Activated CD4-positive, alpha-beta T cell treated with anti-CD3 and anti-CD28 coated beads, Interleukin-2, amount 50 U/mL, for 16 hours (primary cell): ENCODE measurements at regions not wholly inside any gene's neighbourhood (a gene's known extent, or its start where the extent isn't known, plus 50 kb on each side); places are given as distances from the start of the nearest gene placed in this dataset.
"Not testable (repeated sequence)": the region's sequence is repeated elsewhere in the genome, so short reads cannot be mapped to it uniquely, and the experiment has no call there.

Experiments used
- DNase-seq: peaks from one replicate; pipeline ENCODE4 v3.0.0-alpha.2; 2020

DNA sequence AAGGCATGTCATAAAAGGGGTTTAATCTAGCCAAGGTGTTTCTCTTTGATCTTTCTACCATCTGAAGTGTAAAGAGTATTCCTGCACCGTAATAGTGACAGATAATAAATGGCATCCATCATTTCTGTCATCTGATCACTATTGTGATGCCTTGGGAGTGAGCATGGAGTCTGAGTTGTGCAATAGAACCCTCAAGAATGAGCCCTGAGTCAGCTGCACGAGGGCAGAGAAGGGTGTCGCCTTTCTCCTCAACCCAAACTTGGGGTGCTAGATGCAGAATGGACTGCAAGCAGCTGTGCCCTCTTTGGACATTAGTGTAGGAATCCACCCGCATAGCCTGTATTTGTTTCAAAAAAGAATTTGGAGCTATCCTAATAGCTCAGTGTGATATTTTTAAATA lies 115.2 kb downstream of the ZNF37A start:
- no peak for DNase-seq

- not testable (repeated sequence) for DNase-seq
These were observed 115.6 kb downstream of the ZNF37A start for GRCh38 chr10:38209748-38210147.

DNA sequence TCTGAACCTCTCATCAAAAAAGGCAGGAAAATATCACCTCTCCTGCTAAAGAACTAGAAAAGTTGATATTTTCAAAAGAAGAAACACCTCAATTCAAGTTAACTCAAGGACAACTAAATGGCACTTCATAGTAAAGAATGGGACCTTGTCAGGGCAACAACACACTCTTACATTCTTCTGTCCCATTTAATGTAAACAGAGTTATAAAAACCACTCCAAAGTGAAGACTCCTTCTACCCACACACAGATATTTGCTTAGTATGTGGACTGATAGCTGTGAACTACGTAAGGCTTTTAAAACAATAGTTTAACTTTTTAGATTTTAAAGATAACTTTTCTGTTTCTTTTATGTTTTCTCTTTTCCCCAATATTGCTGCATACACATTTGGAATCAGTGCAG lies 118.3 kb downstream of the ZNF37A start:
- no peak for DNase-seq

DNA sequence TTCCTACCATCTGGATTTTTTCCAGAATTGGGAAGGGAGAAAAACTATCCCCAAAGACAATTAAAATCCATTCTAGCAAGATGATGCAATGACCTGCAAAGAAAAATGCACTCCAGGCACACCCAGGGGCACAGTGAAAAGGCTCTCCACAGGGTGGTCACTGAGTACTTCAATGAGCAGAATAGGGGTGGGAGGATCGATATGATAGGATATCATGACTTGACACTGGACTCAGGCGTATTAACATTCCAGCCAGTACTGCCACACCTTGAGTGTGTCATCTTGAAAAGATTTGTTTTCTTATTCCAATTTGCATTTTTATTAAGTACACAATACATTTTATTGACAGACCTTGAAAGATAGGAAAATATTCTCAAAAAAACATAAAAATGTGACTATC lies 132.2 kb downstream of the ZNF37A start:
- no peak for DNase-seq

DNA sequence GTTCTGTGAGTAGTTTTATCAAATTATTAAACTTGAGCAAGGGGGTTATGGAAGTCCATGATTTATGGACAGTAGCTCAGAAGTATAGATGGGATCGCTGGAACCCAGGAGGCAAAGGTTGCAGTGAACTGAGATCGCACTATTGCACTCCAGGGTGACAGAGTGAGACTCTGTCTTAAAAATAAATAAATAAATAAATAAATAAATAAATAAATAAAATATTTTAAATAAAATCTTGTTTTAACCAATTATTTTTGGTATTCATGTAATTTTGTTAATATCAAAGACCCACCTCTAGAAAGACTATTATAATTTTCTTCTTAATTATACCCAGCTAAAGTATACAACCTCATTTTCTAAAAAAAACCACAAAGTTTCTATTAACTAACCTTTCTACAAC lies 134.3 kb downstream of the ZNF37A start:
- no peak for DNase-seq

DNA sequence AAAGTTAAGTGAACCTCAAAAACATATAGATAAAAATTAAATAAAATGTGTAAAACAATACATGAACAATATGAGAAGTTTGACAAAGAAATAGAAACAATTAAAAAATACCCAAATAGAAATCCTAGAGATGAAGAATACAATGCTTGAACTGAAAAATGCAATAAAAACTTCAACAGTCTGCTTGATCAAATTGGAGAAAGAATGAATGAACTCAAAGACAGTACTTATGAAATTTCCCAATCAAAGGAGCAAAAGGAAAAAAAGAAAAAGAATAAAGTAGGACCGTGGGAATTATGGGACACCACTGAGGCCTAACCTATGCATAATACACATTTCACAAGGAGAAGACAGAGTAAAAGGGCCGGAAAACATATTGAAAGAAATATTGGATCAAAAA lies 144.3 kb downstream of the ZNF37A start:
- DNase-seq: not testable (repeated sequence)

- DNase-seq: not testable (repeated sequence)
These were observed 148.0 kb downstream of the ZNF37A start for GRCh38 chr10:38242061-38242649.

GRCh38 chr10:38248113-38248512 lies 154.0 kb downstream of the ZNF37A start:
- not testable (repeated sequence) for DNase-seq

DNA sequence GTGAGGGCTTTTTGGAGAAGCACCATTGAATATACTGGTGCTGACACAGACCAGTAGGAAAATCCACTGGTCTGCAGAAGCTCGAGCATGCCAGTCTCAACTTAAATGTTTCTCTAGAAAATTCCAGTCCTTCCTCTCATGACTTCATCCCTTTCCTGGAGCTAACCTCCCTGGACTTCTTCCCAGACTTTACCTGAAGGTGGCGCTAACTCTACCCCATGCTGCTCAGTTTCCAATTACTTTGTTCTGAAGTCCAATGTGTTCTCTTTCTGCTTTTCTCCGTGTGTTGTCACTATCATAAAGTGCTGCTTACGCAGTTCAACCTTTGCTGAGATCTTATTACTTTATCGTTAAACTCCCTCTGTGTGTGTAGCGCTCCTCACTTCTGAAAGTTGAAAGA lies 158.4 kb downstream of the ZNF37A start:
- DNase-seq: not testable (repeated sequence)

GRCh38 chr10:38267555-38267954 lies 173.4 kb downstream of the ZNF37A start:
- not testable (repeated sequence) for DNase-seq

GRCh38 chr10:38271031-38271430 lies 176.9 kb downstream of the ZNF37A start:
- DNase-seq: not testable (repeated sequence)

- not testable (repeated sequence) for DNase-seq
These were observed 180.7 kb downstream of the ZNF37A start for GRCh38 chr10:38274879-38275278.

DNA sequence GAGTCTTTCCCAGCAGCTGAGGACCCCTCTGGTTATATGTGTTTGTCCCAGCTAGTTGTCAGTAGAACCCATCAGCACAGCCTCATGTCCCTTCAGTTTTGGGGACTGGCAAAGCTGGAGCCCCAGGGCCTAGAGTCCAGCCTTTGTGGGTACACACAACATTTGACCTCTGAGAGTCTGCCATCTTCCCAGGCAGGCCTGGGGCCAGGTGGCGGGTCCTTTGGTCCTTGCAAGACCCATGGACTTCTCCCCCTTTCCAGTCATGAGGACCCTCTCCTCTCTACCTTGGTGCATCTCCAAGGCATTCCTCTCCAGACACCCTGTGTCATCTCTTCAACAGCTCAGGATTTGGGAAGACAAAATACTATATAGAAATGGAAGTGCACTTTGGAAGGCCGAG lies 198.4 kb downstream of the ZNF37A start:
- DNase-seq: not testable (repeated sequence)

DNA sequence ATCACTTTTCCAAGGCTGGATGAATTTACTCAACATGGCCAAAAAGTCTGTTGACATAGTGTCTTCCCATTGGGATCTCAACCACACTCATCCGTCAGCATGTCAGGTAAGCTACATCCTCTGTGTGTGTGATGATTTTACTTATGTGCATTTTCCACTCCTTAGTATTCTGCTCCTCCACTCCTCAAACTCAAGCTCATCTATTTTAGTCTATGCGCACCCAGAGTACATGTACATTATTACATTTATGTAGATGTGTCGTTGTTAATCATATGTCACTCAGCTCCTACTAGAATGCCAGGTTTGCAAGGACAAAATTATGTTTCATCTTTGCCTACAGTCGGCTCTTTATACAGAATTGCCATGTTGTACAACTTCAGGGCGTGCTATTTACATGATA lies 216.0 kb downstream of the ZNF37A start:
- DNase-seq: not testable (repeated sequence)

DNA sequence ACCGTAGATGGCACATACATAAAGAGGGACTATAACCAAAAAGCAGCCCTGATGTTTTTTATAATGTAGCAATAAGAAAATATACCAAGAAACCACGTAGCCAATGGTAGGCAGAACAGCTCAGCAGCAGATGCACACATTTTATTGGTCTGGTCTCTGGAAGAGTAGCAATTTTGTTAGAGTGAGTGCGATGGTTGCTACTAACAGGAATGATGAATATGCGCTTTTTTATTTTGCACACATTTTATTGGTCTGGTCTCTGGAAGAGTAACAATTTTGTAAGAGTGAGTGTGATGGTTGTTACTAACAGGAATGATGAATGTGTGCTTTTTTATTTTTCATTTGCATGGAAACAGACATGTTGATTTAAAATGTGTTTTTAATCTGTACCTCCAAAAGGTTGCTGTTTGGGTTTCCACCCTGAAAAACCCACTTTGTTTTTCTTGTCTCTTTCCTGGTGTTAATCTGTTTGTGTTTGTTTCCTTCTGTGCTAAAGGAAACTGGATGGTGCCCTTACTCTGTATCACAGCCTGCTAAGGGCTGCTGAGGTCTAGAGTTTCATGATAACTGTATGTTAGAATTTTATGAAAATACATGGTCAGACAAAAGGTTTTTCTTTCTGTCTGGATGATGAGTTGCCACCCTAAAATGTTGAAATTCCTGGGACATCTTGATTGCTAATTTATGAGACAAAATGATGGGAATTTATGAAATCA lies 221.1 kb downstream of the ZNF37A start:
- not testable (repeated sequence) for DNase-seq

DNA sequence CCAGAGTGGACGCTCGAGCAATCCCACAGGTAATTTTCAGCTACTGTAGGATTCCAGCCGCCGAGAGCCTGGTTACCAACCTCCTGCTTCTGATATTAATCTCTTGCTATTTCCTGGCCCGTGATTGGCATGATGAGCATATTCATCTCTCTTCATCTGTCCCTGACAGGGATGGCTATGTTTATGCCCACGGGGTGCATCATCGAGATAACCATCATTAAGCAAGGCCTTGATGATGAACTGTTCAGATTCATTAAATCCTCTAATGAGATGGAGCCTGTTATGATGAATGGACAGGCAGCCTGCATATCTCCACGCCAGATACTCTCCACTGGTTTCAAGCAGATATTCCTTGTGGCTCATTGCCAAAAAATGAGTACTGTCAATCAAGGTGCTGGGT lies 227.3 kb downstream of the ZNF37A start:
- DNase-seq: not testable (repeated sequence)

DNA sequence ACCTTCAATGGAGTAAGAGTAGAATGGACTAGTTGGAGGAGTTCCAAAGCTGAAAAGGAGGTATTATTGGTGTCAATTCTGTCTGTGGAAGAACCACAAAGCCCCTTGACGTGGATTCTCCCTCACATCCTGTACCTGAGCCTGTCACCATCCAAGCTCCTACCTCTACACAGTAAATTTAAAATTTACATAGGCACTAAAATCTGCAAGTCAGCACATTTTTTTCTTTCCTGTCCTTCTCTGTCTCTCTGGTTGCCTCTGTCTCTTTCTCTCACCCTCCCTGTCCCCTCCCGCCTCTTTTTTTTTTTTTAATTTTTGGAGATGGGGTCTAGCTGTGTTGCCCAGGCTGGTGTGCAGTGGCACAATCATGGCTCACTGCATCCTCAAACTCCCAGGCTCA lies 236.2 kb downstream of the ZNF37A start:
- DNase-seq: not testable (repeated sequence)

DNA sequence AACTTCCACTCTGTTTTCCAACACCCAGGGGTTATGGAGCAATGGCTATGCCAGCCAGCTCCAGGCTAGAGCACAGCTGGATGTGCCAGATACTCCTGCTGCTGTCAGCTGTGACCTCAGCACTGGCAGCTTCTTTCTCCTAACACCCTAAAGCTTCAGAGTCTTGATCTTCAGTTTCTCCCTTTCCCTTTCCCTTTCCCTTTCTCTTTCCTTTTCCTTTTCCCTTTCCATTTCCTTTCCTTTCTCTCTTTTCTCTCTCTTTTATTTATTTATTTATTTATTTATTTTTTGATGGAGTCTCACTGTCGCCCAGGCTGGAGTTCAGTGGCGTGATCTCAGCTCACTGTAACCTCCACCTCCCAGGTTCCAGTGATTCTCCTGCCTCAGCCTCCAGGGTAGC lies 237.0 kb downstream of the ZNF37A start:
- DNase-seq: not testable (repeated sequence)

GRCh38 chr10:38333699-38334098 lies 239.6 kb downstream of the ZNF37A start:
- DNase-seq: not testable (repeated sequence)

GRCh38 chr10:38350645-38351044 lies 256.5 kb downstream of the ZNF37A start:
- not testable (repeated sequence) for DNase-seq

GRCh38 chr10:38354410-38354809 lies 260.3 kb downstream of the ZNF37A start:
- peak; percentile 5 for DNase-seq

DNA sequence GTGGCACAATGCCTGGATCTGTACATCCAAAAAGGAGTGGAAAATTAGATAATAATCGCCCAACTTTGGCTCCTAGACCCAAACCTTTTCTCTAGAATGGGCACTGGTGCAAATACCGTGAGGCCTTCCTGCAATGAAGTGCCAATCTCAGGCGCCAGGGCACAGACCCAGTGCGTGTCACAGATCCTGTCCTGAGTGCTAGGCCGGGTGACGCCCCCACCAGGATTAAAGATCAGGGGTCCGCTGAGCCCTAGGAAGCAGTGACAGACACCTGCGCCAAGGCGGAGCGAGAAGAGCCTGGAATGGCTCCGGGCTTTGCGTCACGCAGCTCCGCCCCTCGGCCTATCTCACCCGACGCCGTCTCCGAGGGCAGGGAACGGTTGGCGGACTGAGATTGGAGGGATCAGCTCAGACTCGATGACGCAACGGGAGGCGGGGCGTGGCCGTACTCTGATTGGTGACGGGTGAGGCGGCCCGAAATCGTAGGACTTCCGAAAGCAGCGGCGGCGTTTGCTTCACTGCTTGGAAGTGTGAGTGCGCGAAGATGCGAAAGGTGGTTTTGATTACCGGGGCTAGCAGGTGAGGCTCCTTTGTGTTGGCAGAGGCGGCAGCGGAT lies 261.9 kb downstream of the ZNF37A start:
- peak; percentile 79 for DNase-seq

- DNase-seq: peak; percentile 13
These were observed 262.4 kb downstream of the ZNF37A start for GRCh38 chr10:38356527-38356926.

- DNase-seq: not testable (repeated sequence)
These were observed 268.4 kb downstream of the ZNF37A start for GRCh38 chr10:38362514-38362913.
